SK-N-SH (cell line): ENCODE measurements at regions not wholly inside any gene's neighbourhood (a gene's known extent, or its start where the extent isn't known, plus 50 kb on each side); places are given as distances from the start of the nearest gene placed in this dataset.

Experiments used
- CTCF ChIP-seq: fragments of 200-600 bp; sonication (generic); IDR thresholded peaks from 2 replicates; pipeline ENCODE4 v1.6.1; 2017; ENCODE audit warnings: antibody characterized with exemption, mild to moderate bottlenecking, moderate library complexity
- FOSL2 ChIP-seq: IDR thresholded peaks from 2 replicates; pipeline ENCODE4 v1.4.0; 2012; ENCODE audit warnings: low read depth, mild to moderate bottlenecking, moderate library complexity, borderline replicate concordance
- MAX ChIP-seq: IDR thresholded peaks from 2 replicates; pipeline ENCODE4 v1.4.0; 2012; ENCODE audit warnings: low read depth
- MXI1 ChIP-seq: IDR thresholded peaks from 2 replicates; pipeline ENCODE4 v1.6.1; 2012; ENCODE audit warnings: mild to moderate bottlenecking, low read depth, low read length, improper control_type of control experiment
- RXRA ChIP-seq: IDR thresholded peaks from 2 replicates; pipeline ENCODE4 v1.4.0; 2012; ENCODE audit warnings: low read depth, mild to moderate bottlenecking, borderline replicate concordance
- TAF1 ChIP-seq: IDR thresholded peaks from 2 replicates; pipeline ENCODE4 v1.6.1; 2012; ENCODE audit warnings: low read depth, mild to moderate bottlenecking, low read length, moderate library complexity, borderline replicate concordance
- USF2 ChIP-seq: fragments of 150-350 bp; IDR thresholded peaks from 2 replicates; pipeline ENCODE4 v1.6.1; 2017; ENCODE audit warnings: antibody characterized with exemption, low read length, low read depth, borderline replicate concordance

- TF ChIP-seq CTCF (no peak), USF2 (no peak), RXRA (no peak), TAF1 (no peak), MAX (no peak), MXI1 (no peak), FOSL2 (no peak)
Measured at GRCh38 chr18:10035281-10035991, 121.6 kb downstream of the VAPA start.
